ENCODE measurements at regions not wholly inside any gene's neighbourhood (a gene's known extent, or its start where the extent isn't known, plus 50 kb on each side); places are given as distances from the start of the nearest gene placed in this dataset.

- peaks cover 15% of the 10 kb centered on the region for H3K4me1 ChIP-seq (ENCODE audit: insufficient read depth, low read length)
- H3K9me3 ChIP-seq (ENCODE audit: control insufficient read depth, insufficient read depth, low read length) = peaks cover 4% of the 10 kb centered on the region
- no peaks in the 10 kb centered on the region for H3K36me3 ChIP-seq (ENCODE audit: insufficient read depth, low read length)
- no peak overlapping the region for H3K9ac ChIP-seq (ENCODE audit: low read depth, low read length)
Observed at GRCh38 chr3:152780553-152780952, 54.4 kb upstream of the P2RY1 start.

- Histone ChIP-seq H3K9ac (ENCODE audit: low read depth, low read length) (no peak overlapping the region), H3K36me3 (ENCODE audit: insufficient read depth, low read length) (no peaks in the 10 kb centered on the region), H3K4me1 (ENCODE audit: insufficient read depth, low read length) (peaks cover 5% of the 10 kb centered on the region; the same call in 1 of the 2 replicates), H3K9me3 (ENCODE audit: control insufficient read depth, insufficient read depth, low read length) (peaks cover 22% of the 10 kb centered on the region)
Observed at GRCh38 chr3:152785051-152785450, 49.9 kb upstream of the P2RY1 start.

Measured in ES-I3 (cell line).